GM23338 (cell line): ENCODE measurements at regions not wholly inside any gene's neighbourhood (a gene's known extent, or its start where the extent isn't known, plus 50 kb on each side); places are given as distances from the start of the nearest gene placed in this dataset.

ENCODE experiments used
- ATAC-seq: fragments of 200-7000 bp; cut with Tn5 transposase; 3 replicates; pipeline ENCODE4 v1.9.1; 2020
- DNase-seq: peaks from one replicate; pipeline ENCODE4 v3.0.0-alpha.2; 2015; ENCODE audit warnings: low spot score
- H2AFZ ChIP-seq: fragments of 200-600 bp; sonication (generic); 2 replicates; pipeline ENCODE4 v1.8.0; 2016; ENCODE audit warnings: antibody characterized with exemption, mild to moderate bottlenecking, moderate library complexity
- H3F3A ChIP-seq: fragments of 200-600 bp; sonication (generic); replicated peaks from 2 replicates; pipeline ENCODE4 v1.8.0; 2017; ENCODE audit warnings: antibody characterized with exemption, mixed run types, low read depth
- H3K27ac ChIP-seq: fragments of 200-600 bp; sonication (generic); 2 replicates; pipeline ENCODE4 v1.6.1; 2016; ENCODE audit warnings: low read depth
- H3K27me3 ChIP-seq: fragments of 200-600 bp; sonication (generic); 2 replicates; pipeline ENCODE4 v1.8.0; 2016; ENCODE audit warnings: mild to moderate bottlenecking, mixed run types, moderate library complexity; ENCODE audit not compliant: insufficient read depth
- H3K36me3 ChIP-seq: fragments of 200-600 bp; sonication (generic); 2 replicates; pipeline ENCODE4 v1.8.0; 2016; ENCODE audit warnings: mild to moderate bottlenecking; ENCODE audit not compliant: insufficient read depth
- H3K4me1 ChIP-seq: fragments of 200-600 bp; sonication (generic); 2 replicates; pipeline ENCODE4 v1.8.0; 2016; ENCODE audit warnings: mild to moderate bottlenecking, moderate library complexity; ENCODE audit not compliant: insufficient read depth
- H3K4me2 ChIP-seq: fragments of 200-600 bp; sonication (generic); 2 replicates; pipeline ENCODE4 v1.7.1; 2017; ENCODE audit warnings: mixed run types
- H3K4me3 ChIP-seq: fragments of 200-600 bp; sonication (generic); 2 replicates; pipeline ENCODE4 v1.6.1; 2016; ENCODE audit warnings: mixed run types
- H3K79me2 ChIP-seq: fragments of 200-600 bp; sonication (generic); replicated peaks from 2 replicates; pipeline ENCODE4 v1.8.0; 2017; ENCODE audit warnings: mild to moderate bottlenecking; ENCODE audit not compliant: insufficient read depth
- H3K9me2 ChIP-seq: fragments of 200-600 bp; sonication (generic); 2 replicates; pipeline ENCODE4 v1.8.0; 2017; ENCODE audit not compliant: insufficient read depth
- H4K20me1 ChIP-seq: fragments of 200-600 bp; sonication (generic); replicated peaks from 2 replicates; pipeline ENCODE4 v1.8.0; 2017; ENCODE audit warnings: mild to moderate bottlenecking; ENCODE audit not compliant: insufficient read depth
- H3K27ac Mint-ChIP-seq: 2 replicates; pipeline ENCODE4 v1.8.0; 2020; ENCODE audit warnings: inconsistent platforms, mild to moderate bottlenecking, moderate library complexity, mixed read lengths
- H3K27me3 Mint-ChIP-seq: 3 replicates; pipeline ENCODE4 v1.8.0; 2022; ENCODE audit warnings: low read depth, mild to moderate bottlenecking, moderate library complexity, mixed read lengths, inconsistent platforms; ENCODE audit not compliant: insufficient read depth, poor library complexity
- H3K36me3 Mint-ChIP-seq: 3 replicates; pipeline ENCODE4 v1.8.0; 2021; ENCODE audit warnings: low read depth, mild to moderate bottlenecking, inconsistent platforms, moderate library complexity, mixed read lengths
- H3K4me1 Mint-ChIP-seq: 3 replicates; pipeline ENCODE4 v1.8.0; 2020; ENCODE audit warnings: mild to moderate bottlenecking, inconsistent platforms, mixed read lengths
- H3K4me3 Mint-ChIP-seq: 3 replicates; pipeline ENCODE4 v1.8.0; 2021; ENCODE audit warnings: moderate library complexity, mild to moderate bottlenecking, inconsistent platforms, mixed read lengths
- H3K9me3 Mint-ChIP-seq: 3 replicates; pipeline ENCODE4 v1.8.0; 2020; ENCODE audit warnings: moderate library complexity, mild to moderate bottlenecking, inconsistent platforms, mixed read lengths
- CREB1 ChIP-seq: fragments of 250-450 bp; sonication (Bioruptor Pico); IDR thresholded peaks from 2 replicates; pipeline ENCODE4 v1.5.0; 2020; ENCODE audit warnings: low read depth, mild to moderate bottlenecking, moderate library complexity
- ETS1 ChIP-seq: IDR thresholded peaks from 2 replicates; pipeline ENCODE4 v1.6.1; 2016; ENCODE audit warnings: antibody characterized with exemption
- POLR2AphosphoS5 ChIP-seq: IDR thresholded peaks from 2 replicates; pipeline ENCODE4 v1.6.1; 2016; ENCODE audit warnings: antibody characterized with exemption, low read depth
- REST ChIP-seq: IDR thresholded peaks from one replicate; pipeline ENCODE4 v1.6.1; 2018; ENCODE audit warnings: antibody characterized with exemption; ENCODE audit not compliant: unreplicated experiment
- ZNF331 ChIP-seq: fragments of 250-450 bp; sonication (Bioruptor Pico); IDR thresholded peaks from 2 replicates; pipeline ENCODE4 v1.5.0; 2020; ENCODE audit warnings: low read depth, mild to moderate bottlenecking, moderate library complexity

- H4K20me1 ChIP-seq = no peaks in the 10 kb centered on the region
- no peaks in the 10 kb centered on the region for H3K9me2 ChIP-seq
- no peak overlapping the region for H3K4me2 ChIP-seq
- no peaks in the 10 kb centered on the region for H3K36me3 Mint-ChIP-seq
- ATAC-seq (no peak), DNase-seq (no peak)
- H2AFZ ChIP-seq = no peak overlapping the region
- TF ChIP-seq POLR2AphosphoS5 = no peak
- TF ChIP-seq ZNF331 (CRISPR knock-in tag) = no peak
- TF ChIP-seq REST = no peak
- no peaks in the 10 kb centered on the region; the same call in 2 of the 3 replicates for H3K9me3 Mint-ChIP-seq
- H3F3A ChIP-seq = no peaks in the 10 kb centered on the region
- H3K27me3 Mint-ChIP-seq = peaks cover 6% of the 10 kb centered on the region
- no peak overlapping the region for H3K27ac ChIP-seq
- H3K4me3 ChIP-seq = no peak overlapping the region
- H3K36me3 ChIP-seq = no peaks in the 10 kb centered on the region
- H3K4me1 Mint-ChIP-seq = no peaks in the 10 kb centered on the region
- H3K27ac Mint-ChIP-seq = no peak overlapping the region
- no peaks in the 10 kb centered on the region for H3K4me1 ChIP-seq
- H3K4me3 Mint-ChIP-seq = no peak overlapping the region
- no peaks in the 10 kb centered on the region for H3K27me3 ChIP-seq
- H3K79me2 ChIP-seq = no peaks in the 10 kb centered on the region
Measured at GRCh38 chr15:69657626-69658025, 205.0 kb downstream of the RPLP1 start.

- ATAC-seq = no peak
- Histone ChIP-seq H3K9me2 (no peaks in the 10 kb centered on the region), H4K20me1 (no peaks in the 10 kb centered on the region), H3K4me3 (no peak overlapping the region), H3F3A (no peaks in the 10 kb centered on the region), H3K4me2 (no peak overlapping the region), H3K79me2 (no peaks in the 10 kb centered on the region), H3K27ac (no peak overlapping the region), H2AFZ (no peak overlapping the region), H3K27me3 (no peaks in the 10 kb centered on the region), H3K36me3 (no peaks in the 10 kb centered on the region), H3K4me1 (no peaks in the 10 kb centered on the region)
- Mint-ChIP-seq H3K4me1 (no peaks in the 10 kb centered on the region), H3K9me3 (no peaks in the 10 kb centered on the region; the same call in 2 of the 3 replicates), H3K27me3 (peaks cover 6% of the 10 kb centered on the region), H3K27ac (no peak overlapping the region), H3K4me3 (no peak overlapping the region), H3K36me3 (no peaks in the 10 kb centered on the region)
- DNase-seq = no peak
- TF ChIP-seq ETS1 (no peak), CREB1 (CRISPR knock-in tag) (no peak)
Measured at GRCh38 chr15:69658411-69658945, 205.9 kb downstream of the RPLP1 start.
